NCI-H524 (cell line): ENCODE measurements at regions not wholly inside any gene's neighbourhood (a gene's known extent, or its start where the extent isn't known, plus 50 kb on each side); places are given as distances from the start of the nearest gene placed in this dataset.
"Not testable (repeated sequence)": the region's sequence is repeated elsewhere in the genome, so short reads cannot be mapped to it uniquely, and the experiment has no call there.

Experiments used
- DNase-seq, 2 experiments: peaks; one replicate each; lab custom pipeline; 2025; lab: John Stamatoyannopoulos, UW

- no peak for DNase-seq
These were observed 1257.2 kb downstream of the UQCRFS1 start for GRCh38 chr19:27955485-27956480.

- not testable (repeated sequence) for DNase-seq
These were observed 1270.3 kb downstream of the UQCRFS1 start for GRCh38 chr19:27942607-27943006.

GRCh38 chr19:27936139-27936538 is 1276.8 kb downstream of the UQCRFS1 start:
- DNase-seq, result no peak

GRCh38 chr19:27935669-27936068 is 1277.3 kb downstream of the UQCRFS1 start:
- no peak for DNase-seq

- peak in 1 of 2 experiments; percentile 27 for DNase-seq
These were observed 1283.6 kb downstream of the UQCRFS1 start for GRCh38 chr19:27929399-27929798.

GRCh38 chr19:27925202-27925601 is 1287.7 kb downstream of the UQCRFS1 start:
- no peak for DNase-seq

GRCh38 chr19:27922970-27923369 is 1290.0 kb downstream of the UQCRFS1 start:
- no peak for DNase-seq

GRCh38 chr19:27920774-27921173 is 1292.2 kb downstream of the UQCRFS1 start:
- DNase-seq, result no peak

GRCh38 chr19:27918818-27919217 is 1294.1 kb downstream of the UQCRFS1 start:
- no peak for DNase-seq

- no peak for DNase-seq
These were observed 1301.6 kb downstream of the UQCRFS1 start for GRCh38 chr19:27911122-27911898.

- no peak for DNase-seq
These were observed 1303.1 kb downstream of the UQCRFS1 start for GRCh38 chr19:27909861-27910260.

- DNase-seq, result no peak
These were observed 1303.6 kb downstream of the UQCRFS1 start for GRCh38 chr19:27909185-27909840.

- DNase-seq, result no peak
These were observed 1306.9 kb downstream of the UQCRFS1 start for GRCh38 chr19:27906081-27906480.

- DNase-seq, result no peak
These were observed 1307.9 kb downstream of the UQCRFS1 start for GRCh38 chr19:27905074-27905473.

GRCh38 chr19:27901078-27901477 is 1311.9 kb downstream of the UQCRFS1 start:
- DNase-seq, result no peak

GRCh38 chr19:27896091-27896490 is 1316.9 kb downstream of the UQCRFS1 start:
- no peak for DNase-seq

- DNase-seq, result no peak
These were observed 1317.8 kb downstream of the UQCRFS1 start for GRCh38 chr19:27894906-27895754.

GRCh38 chr19:27892500-27892899 is 1320.5 kb downstream of the UQCRFS1 start:
- no peak for DNase-seq

- DNase-seq, result no peak
These were observed 1321.5 kb downstream of the UQCRFS1 start for GRCh38 chr19:27891411-27891810.

- no peak for DNase-seq
These were observed 1322.3 kb downstream of the UQCRFS1 start for GRCh38 chr19:27890696-27891095.

GRCh38 chr19:27890206-27890605 is 1322.7 kb downstream of the UQCRFS1 start:
- no peak for DNase-seq
